ENCODE measurements at regions not wholly inside any gene's neighbourhood (a gene's known extent, or its start where the extent isn't known, plus 50 kb on each side); places are given as distances from the start of the nearest gene placed in this dataset.

DNA sequence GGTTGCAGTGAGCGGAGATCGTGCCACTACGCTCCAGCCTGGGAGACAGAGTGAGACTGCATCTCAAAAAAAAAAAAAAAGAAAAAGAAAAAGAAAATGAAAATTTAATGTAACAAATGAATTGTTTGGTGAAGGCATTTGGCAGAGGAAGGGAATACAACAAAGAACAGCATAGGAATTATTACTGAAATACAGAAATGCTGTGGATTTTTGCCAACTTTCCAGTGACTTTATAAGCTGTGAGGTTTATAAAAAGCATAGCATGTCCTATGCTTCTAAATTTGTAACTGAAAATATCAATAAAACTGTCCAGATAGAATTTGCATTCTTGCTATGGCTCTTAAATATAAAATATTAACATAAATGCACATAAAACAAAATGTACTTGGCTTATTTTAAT is 112.9 kb upstream of the IRS2 start:
- TF ChIP-seq, protein P1, sequence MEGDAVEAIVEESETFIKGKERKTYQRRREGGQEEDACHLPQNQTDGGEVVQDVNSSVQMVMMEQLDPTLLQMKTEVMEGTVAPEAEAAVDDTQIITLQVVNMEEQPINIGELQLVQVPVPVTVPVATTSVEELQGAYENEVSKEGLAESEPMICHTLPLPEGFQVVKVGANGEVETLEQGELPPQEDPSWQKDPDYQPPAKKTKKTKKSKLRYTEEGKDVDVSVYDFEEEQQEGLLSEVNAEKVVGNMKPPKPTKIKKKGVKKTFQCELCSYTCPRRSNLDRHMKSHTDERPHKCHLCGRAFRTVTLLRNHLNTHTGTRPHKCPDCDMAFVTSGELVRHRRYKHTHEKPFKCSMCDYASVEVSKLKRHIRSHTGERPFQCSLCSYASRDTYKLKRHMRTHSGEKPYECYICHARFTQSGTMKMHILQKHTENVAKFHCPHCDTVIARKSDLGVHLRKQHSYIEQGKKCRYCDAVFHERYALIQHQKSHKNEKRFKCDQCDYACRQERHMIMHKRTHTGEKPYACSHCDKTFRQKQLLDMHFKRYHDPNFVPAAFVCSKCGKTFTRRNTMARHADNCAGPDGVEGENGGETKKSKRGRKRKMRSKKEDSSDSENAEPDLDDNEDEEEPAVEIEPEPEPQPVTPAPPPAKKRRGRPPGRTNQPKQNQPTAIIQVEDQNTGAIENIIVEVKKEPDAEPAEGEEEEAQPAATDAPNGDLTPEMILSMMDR (IDR thresholded peaks at IDR 0.05) = no peak
- TF ChIP-seq POLR2A (IDR thresholded peaks at IDR 0.05) = no peak
